Testis (tissue), 2 donors: ENCODE measurements at regions not wholly inside any gene's neighbourhood (a gene's known extent, or its start where the extent isn't known, plus 50 kb on each side); places are given as distances from the start of the nearest gene placed in this dataset.

Source experiments
- CTCF ChIP-seq, 3 experiments: fragments of 450-650 bp in 2 of 3; fragments of 200-600 bp in 1 of 3; sonication (generic) in 1 of 3; IDR thresholded peaks; one replicate each; pipeline ENCODE4 v1.5.1; 2016 to 2019; ENCODE audit warnings: antibody characterized with exemption in 3 of 3, mild to moderate bottlenecking in 2 of 3, moderate library complexity in 1 of 3
- POLR2A ChIP-seq: fragments of 450-650 bp; IDR thresholded peaks from one replicate; pipeline ENCODE4 v1.6.1; 2017; ENCODE audit warnings: antibody characterized with exemption, mild to moderate bottlenecking, moderate library complexity

- TF ChIP-seq CTCF (IDR thresholded peaks at IDR 0.05) (peak in 1 of 3 experiments; percentile 12), POLR2A (no peak)
These were observed 172.8 kb upstream of the ZNF267 start for GRCh38 chr16:31700530-31701388.
